B cell (primary cell): ENCODE measurements at regions not wholly inside any gene's neighbourhood (a gene's known extent, or its start where the extent isn't known, plus 50 kb on each side); places are given as distances from the start of the nearest gene placed in this dataset.

Experiments used
- ATAC-seq: fragments of 200-7000 bp; cut with Tn5 transposase; one replicate; pipeline ENCODE4 v1.10.0; 2021; ENCODE audit warnings: low read depth, mild to moderate bottlenecking, moderate number of reproducible peaks, moderate library complexity
- CTCF ChIA-PET: fragments of 350-600 bp; sonication (Branson Sonifier 250); formaldehyde crosslinking; loops from one replicate; lab custom pipeline; 2021; ENCODE audit warnings: antibody characterized with exemption, inconsistent platforms; lab: Charles Lee
- POLR2A ChIA-PET: fragments of 350-600 bp; sonication (Branson Sonifier 250); formaldehyde crosslinking; loops from one replicate; lab custom pipeline; 2021; ENCODE audit warnings: antibody characterized with exemption; lab: Charles Lee
- DNase-seq: peaks from one replicate; pipeline ENCODE4 v3.0.0; 2013
- H2AFZ ChIP-seq: 2 replicates; pipeline ENCODE4 v1.6.1; 2012; ENCODE audit warnings: mild to moderate bottlenecking, low read depth, low read length; ENCODE audit not compliant: insufficient read depth, poor library complexity, severe bottlenecking
- H3K27ac ChIP-seq, 2 donors: 1 replicate in 1 of 2; 2 replicates in 1 of 2; pipeline ENCODE4 v1.5.1; 2012 to 2013; ENCODE audit warnings: low read length in 2 of 2, mild to moderate bottlenecking in 2 of 2, moderate library complexity in 1 of 2
- H3K27me3 ChIP-seq, 4 experiments: fragments of 200-600 bp in 1 of 4; sonication (generic) in 1 of 4; replicated peaks in 1 of 4; 1 replicate in 2 of 4; 2 replicates in 2 of 4; pipeline versions ENCODE4 v1.6.1 to v1.7.0; 2013 to 2016; ENCODE audit warnings: low read length in 3 of 4, mild to moderate bottlenecking in 2 of 4, mixed read lengths in 1 of 4, moderate library complexity in 1 of 4; ENCODE audit not compliant: insufficient read depth in 4 of 4, control insufficient read depth in 3 of 4; ENCODE audit errors: control extremely low read depth in 1 of 4
- H3K36me3 ChIP-seq, 2 experiments: replicated peaks in 1 of 2; 1 replicate in 1 of 2; 2 replicates in 1 of 2; pipeline versions ENCODE4 v1.6.1 to v1.7.1; 2013; ENCODE audit warnings: low read length in 1 of 2; ENCODE audit not compliant: insufficient read depth in 2 of 2, control insufficient read depth in 1 of 2; ENCODE audit errors: control extremely low read depth in 1 of 2, extremely low read depth in 1 of 2
- H3K4me1 ChIP-seq, 2 donors: fragments of 200-600 bp in 1 of 2; sonication (generic) in 1 of 2; 1 replicate in 1 of 2; 2 replicates in 1 of 2; pipeline versions ENCODE4 v1.5.1 to v1.6.1; 2013 to 2017; ENCODE audit warnings: low read length in 2 of 2; ENCODE audit not compliant: control insufficient read depth in 2 of 2, insufficient read depth in 2 of 2
- H3K4me2 ChIP-seq: replicated peaks from 2 replicates; pipeline ENCODE3; 2012; ENCODE audit warnings: mild to moderate bottlenecking, low read depth, low read length; ENCODE audit not compliant: poor library complexity, severe bottlenecking
- H3K4me3 ChIP-seq, 5 experiments: fragments of 200-600 bp in 1 of 5; sonication (generic) in 1 of 5; 1 replicate in 3 of 5; 2 replicates in 2 of 5; pipeline versions ENCODE4 v1.5.1 to v1.7.0; 2011 to 2016; ENCODE audit warnings: low read length in 4 of 5, mild to moderate bottlenecking in 4 of 5, low read depth in 2 of 5, control low read depth in 1 of 5, moderate library complexity in 1 of 5; ENCODE audit not compliant: insufficient read depth in 1 of 5; ENCODE audit errors: control extremely low read depth in 1 of 5, extremely low read depth in 1 of 5
- H3K79me2 ChIP-seq: fragments of 200-600 bp; sonication (generic); one replicate; pipeline ENCODE4 v1.6.0; 2016; ENCODE audit warnings: low read length; ENCODE audit not compliant: control insufficient read depth, insufficient read depth
- H3K9ac ChIP-seq: fragments of 200-600 bp; sonication (generic); 2 replicates; pipeline ENCODE4 v1.6.1; 2017; ENCODE audit warnings: mild to moderate bottlenecking, low read length, moderate library complexity
- H3K9me3 ChIP-seq, 3 donors: one replicate each; pipeline versions ENCODE4 v1.6.1 to v1.7.1; 2013; ENCODE audit warnings: low read length in 2 of 3; ENCODE audit not compliant: control insufficient read depth in 2 of 3, insufficient read depth in 1 of 3; ENCODE audit errors: control extremely low read depth in 1 of 3
- H4K20me1 ChIP-seq: 2 replicates; pipeline ENCODE4 v1.6.0; 2012; ENCODE audit warnings: mild to moderate bottlenecking, low read length; ENCODE audit not compliant: insufficient read depth, control insufficient read depth, poor library complexity, severe bottlenecking
- H3K27ac Mint-ChIP-seq: one replicate; pipeline ENCODE4 v1.8.0; 2021; ENCODE audit warnings: mixed read lengths
- H3K27me3 Mint-ChIP-seq: one replicate; pipeline ENCODE4 v1.8.0; 2021; ENCODE audit warnings: mixed read lengths
- H3K4me1 Mint-ChIP-seq: one replicate; pipeline ENCODE4 v1.8.0; 2021; ENCODE audit warnings: mixed read lengths
- H3K4me3 Mint-ChIP-seq: one replicate; pipeline ENCODE4 v1.8.0; 2021; ENCODE audit warnings: mixed read lengths
- H3K9me3 Mint-ChIP-seq: one replicate; pipeline ENCODE4 v1.8.0; 2022; ENCODE audit warnings: mixed read lengths; ENCODE audit not compliant: insufficient read depth
- CTCF ChIP-seq: fragments of 200-600 bp; IDR thresholded peaks from one replicate; pipeline ENCODE4 v1.8.0; 2022; ENCODE audit warnings: antibody characterized with exemption, mild to moderate bottlenecking
- EZH2 ChIP-seq: IDR thresholded peaks from 2 replicates; pipeline ENCODE4 v1.6.1; 2012; ENCODE audit warnings: borderline replicate concordance, low read depth, mild to moderate bottlenecking, moderate library complexity, low read length; ENCODE audit not compliant: insufficient read depth, poor library complexity, severe bottlenecking
- WGBS: methylation state at CpG from one replicate; pipeline ENCODE4 v1.1.5; 2013; ENCODE audit warnings: missing lambda C conversion rate; ENCODE audit not compliant: insufficient coverage; 5-methylcytosine and 5-hydroxymethylcytosine counted together
- intact Hi-C: fragments of 100-400 bp; cut with micrococcal nuclease; formaldehyde crosslinking; loops from one replicate; pipeline ENCODE4 v1.10.0; 2022

GRCh38 chr12:92338102-92338501, 192.5 kb upstream of the BTG1 start:
- Mint-ChIP-seq H3K27ac (no peak overlapping the region), H3K27me3 (no peaks in the 10 kb centered on the region), H3K4me1 (peaks cover 55% of the 10 kb centered on the region), H3K9me3 (no peaks in the 10 kb centered on the region), H3K4me3 (no peak overlapping the region)
- H3K4me2 ChIP-seq, result no peak overlapping the region
- ATAC-seq, result no peak
- H4K20me1 ChIP-seq, result no peaks in the 10 kb centered on the region
- H3K36me3 ChIP-seq, result no peaks in the 10 kb centered on the region
- no peak overlapping the region for H3K4me3 ChIP-seq
- no peak for TF ChIP-seq CTCF
- TF ChIP-seq EZH2, result no peak
- WGBS, result no CpG with 5 or more reads among the region's 2 CpGs
- POLR2A ChIA-PET, result interaction anchor here (0.6 kb wide), 1 partner anchor 181 kb away, joined by 4 read pairs; no protein-coding TSS in a partner anchor
- intact Hi-C loops, result no loop called here
- no peak overlapping the region for H3K27ac ChIP-seq
- peaks cover 0 to 6% (median 0%) of the 10 kb centered on the region in 3 donors for H3K9me3 ChIP-seq
- CTCF ChIA-PET, result no interaction called here
- H3K79me2 ChIP-seq, result no peaks in the 10 kb centered on the region
- H3K27me3 ChIP-seq, result no peaks in the 10 kb centered on the region
- no peak overlapping the region for H2AFZ ChIP-seq
- no peak overlapping the region for H3K9ac ChIP-seq
- no peak for DNase-seq
- H3K4me1 ChIP-seq, result peaks cover 22 to 36% of the 10 kb centered on the region in 2 donors

GRCh38 chr12:92337128-92337527, 191.5 kb upstream of the BTG1 start:
- H3K79me2 ChIP-seq, result no peaks in the 10 kb centered on the region
- peaks cover 58% of the 10 kb centered on the region for H3K4me1 Mint-ChIP-seq
- H3K4me2 ChIP-seq, result no peak overlapping the region
- DNase-seq (no peak), ATAC-seq (no peak)
- peaks cover 27 to 41% of the 10 kb centered on the region in 2 donors for H3K4me1 ChIP-seq
- no peak overlapping the region for H3K9ac ChIP-seq
- H2AFZ ChIP-seq, result no peak overlapping the region
- no peak overlapping the region for H3K4me3 Mint-ChIP-seq
- 100% methylated on average over 3 of the region's 4 CpGs for WGBS
- H3K27me3 Mint-ChIP-seq, result no peaks in the 10 kb centered on the region
- no peak overlapping the region for H3K27ac Mint-ChIP-seq
- no peaks in the 10 kb centered on the region for H3K36me3 ChIP-seq
- no peaks in the 10 kb centered on the region for H3K9me3 Mint-ChIP-seq
- intact Hi-C loops, result no loop called here
- ChIA-PET POLR2A (interaction anchor here (1.1 kb wide), 1 partner anchor 114 kb away, joined by 7 read pairs; no protein-coding TSS in a partner anchor), CTCF (no interaction called here)
- peaks cover 0 to 6% (median 0%) of the 10 kb centered on the region in 3 donors for H3K9me3 ChIP-seq
- TF ChIP-seq EZH2, result no peak
- no peak for TF ChIP-seq CTCF
- no peak overlapping the region for H3K27ac ChIP-seq
- no peaks in the 10 kb centered on the region for H4K20me1 ChIP-seq
- H3K4me3 ChIP-seq, result no peak overlapping the region
- no peaks in the 10 kb centered on the region for H3K27me3 ChIP-seq
